HG02623 (cell line): ENCODE measurements at regions not wholly inside any gene's neighbourhood (a gene's known extent, or its start where the extent isn't known, plus 50 kb on each side); places are given as distances from the start of the nearest gene placed in this dataset.

ENCODE experiments used
- ATAC-seq: cut with Tn5 transposase; IDR thresholded peaks from one replicate; pipeline ENCODE4 v1.9.1; 2021; ENCODE audit warnings: moderate library complexity; ENCODE audit not compliant: unreplicated experiment

GRCh38 chr17:79214459-79214858 is 139.8 kb downstream of the ENGASE start:
- no peak for ATAC-seq

GRCh38 chr17:79213305-79213704 is 138.7 kb downstream of the ENGASE start:
- no peak for ATAC-seq

GRCh38 chr17:79212149-79213087 is 137.8 kb downstream of the ENGASE start:
- ATAC-seq, result no peak

GRCh38 chr17:79211061-79211770 is 136.6 kb downstream of the ENGASE start:
- no peak for ATAC-seq

GRCh38 chr17:79210638-79211037 is 136.0 kb downstream of the ENGASE start:
- ATAC-seq, result no peak

- ATAC-seq, result no peak
Observed at GRCh38 chr17:79207960-79208359, 133.3 kb downstream of the ENGASE start.

- no peak for ATAC-seq
Observed at GRCh38 chr17:79205688-79206205, 131.1 kb downstream of the ENGASE start.

GRCh38 chr17:79204261-79204660 is 129.6 kb downstream of the ENGASE start:
- ATAC-seq, result no peak

- ATAC-seq, result no peak
Observed at GRCh38 chr17:79203657-79204056, 129.0 kb downstream of the ENGASE start.

- no peak for ATAC-seq
Observed at GRCh38 chr17:79203016-79203415, 128.4 kb downstream of the ENGASE start.

GRCh38 chr17:79202480-79202879 is 127.9 kb downstream of the ENGASE start:
- ATAC-seq, result no peak

GRCh38 chr17:79201536-79202227 is 127.1 kb downstream of the ENGASE start:
- no peak for ATAC-seq

GRCh38 chr17:79201119-79201518 is 126.5 kb downstream of the ENGASE start:
- no peak for ATAC-seq

- no peak for ATAC-seq
Observed at GRCh38 chr17:79196913-79197312, 122.3 kb downstream of the ENGASE start.

GRCh38 chr17:79192503-79193351 is 118.1 kb downstream of the ENGASE start:
- no peak for ATAC-seq

- ATAC-seq, result no peak
Observed at GRCh38 chr17:79191270-79191934, 116.8 kb downstream of the ENGASE start.

GRCh38 chr17:79189305-79189704 is 114.7 kb downstream of the ENGASE start:
- ATAC-seq, result no peak

- ATAC-seq, result no peak
Observed at GRCh38 chr17:79188685-79189084, 114.1 kb downstream of the ENGASE start.

GRCh38 chr17:79188048-79188447 is 113.4 kb downstream of the ENGASE start:
- no peak for ATAC-seq

GRCh38 chr17:79187186-79187585 is 112.6 kb downstream of the ENGASE start:
- no peak for ATAC-seq
